ENCODE measurements at regions not wholly inside any gene's neighbourhood (a gene's known extent, or its start where the extent isn't known, plus 50 kb on each side); places are given as distances from the start of the nearest gene placed in this dataset.

DNA sequence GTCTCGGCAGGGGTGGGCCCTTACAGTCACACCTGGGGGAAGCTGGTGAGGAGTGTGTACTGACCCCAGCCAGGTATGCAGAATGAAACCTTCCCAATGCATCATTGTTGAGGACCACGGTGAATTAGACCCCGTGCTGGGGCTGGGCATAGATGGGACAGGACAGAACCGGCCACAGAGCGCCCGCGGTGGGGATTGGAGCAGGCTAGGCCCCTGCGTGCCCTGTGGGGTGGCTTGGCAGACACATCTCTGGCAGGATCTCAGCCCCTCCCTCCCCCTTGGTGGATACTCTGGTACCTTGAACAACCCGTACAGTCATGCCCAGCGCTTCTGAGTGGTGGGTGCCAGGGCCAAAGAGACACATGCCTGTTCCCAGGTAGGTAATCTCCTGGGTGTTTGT lies 200.6 kb downstream of the TEX29 start:
- TF ChIP-seq, protein P1, sequence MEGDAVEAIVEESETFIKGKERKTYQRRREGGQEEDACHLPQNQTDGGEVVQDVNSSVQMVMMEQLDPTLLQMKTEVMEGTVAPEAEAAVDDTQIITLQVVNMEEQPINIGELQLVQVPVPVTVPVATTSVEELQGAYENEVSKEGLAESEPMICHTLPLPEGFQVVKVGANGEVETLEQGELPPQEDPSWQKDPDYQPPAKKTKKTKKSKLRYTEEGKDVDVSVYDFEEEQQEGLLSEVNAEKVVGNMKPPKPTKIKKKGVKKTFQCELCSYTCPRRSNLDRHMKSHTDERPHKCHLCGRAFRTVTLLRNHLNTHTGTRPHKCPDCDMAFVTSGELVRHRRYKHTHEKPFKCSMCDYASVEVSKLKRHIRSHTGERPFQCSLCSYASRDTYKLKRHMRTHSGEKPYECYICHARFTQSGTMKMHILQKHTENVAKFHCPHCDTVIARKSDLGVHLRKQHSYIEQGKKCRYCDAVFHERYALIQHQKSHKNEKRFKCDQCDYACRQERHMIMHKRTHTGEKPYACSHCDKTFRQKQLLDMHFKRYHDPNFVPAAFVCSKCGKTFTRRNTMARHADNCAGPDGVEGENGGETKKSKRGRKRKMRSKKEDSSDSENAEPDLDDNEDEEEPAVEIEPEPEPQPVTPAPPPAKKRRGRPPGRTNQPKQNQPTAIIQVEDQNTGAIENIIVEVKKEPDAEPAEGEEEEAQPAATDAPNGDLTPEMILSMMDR (IDR thresholded peaks at IDR 0.05 in 4 of 5, conservative IDR thresholded peaks at IDR 0.05 in 1 of 5): no peak
- TF ChIP-seq POLR2A (IDR thresholded peaks at IDR 0.05): no peak
